AG08395 (cell line): ENCODE measurements at regions not wholly inside any gene's neighbourhood (a gene's known extent, or its start where the extent isn't known, plus 50 kb on each side); places are given as distances from the start of the nearest gene placed in this dataset.
A peak's percentile ranks its signal among the peaks of the same experiment; 100 is the strongest.

Experiments used
- DNase-seq: peaks from one replicate; pipeline ENCODE4 v3.0.0; 2012; ENCODE audit warnings: mixed read lengths, low spot score

GRCh38 chr16:85473323-85473722 is 139.8 kb upstream of the GSE1 start:
- no peak for DNase-seq

DNA sequence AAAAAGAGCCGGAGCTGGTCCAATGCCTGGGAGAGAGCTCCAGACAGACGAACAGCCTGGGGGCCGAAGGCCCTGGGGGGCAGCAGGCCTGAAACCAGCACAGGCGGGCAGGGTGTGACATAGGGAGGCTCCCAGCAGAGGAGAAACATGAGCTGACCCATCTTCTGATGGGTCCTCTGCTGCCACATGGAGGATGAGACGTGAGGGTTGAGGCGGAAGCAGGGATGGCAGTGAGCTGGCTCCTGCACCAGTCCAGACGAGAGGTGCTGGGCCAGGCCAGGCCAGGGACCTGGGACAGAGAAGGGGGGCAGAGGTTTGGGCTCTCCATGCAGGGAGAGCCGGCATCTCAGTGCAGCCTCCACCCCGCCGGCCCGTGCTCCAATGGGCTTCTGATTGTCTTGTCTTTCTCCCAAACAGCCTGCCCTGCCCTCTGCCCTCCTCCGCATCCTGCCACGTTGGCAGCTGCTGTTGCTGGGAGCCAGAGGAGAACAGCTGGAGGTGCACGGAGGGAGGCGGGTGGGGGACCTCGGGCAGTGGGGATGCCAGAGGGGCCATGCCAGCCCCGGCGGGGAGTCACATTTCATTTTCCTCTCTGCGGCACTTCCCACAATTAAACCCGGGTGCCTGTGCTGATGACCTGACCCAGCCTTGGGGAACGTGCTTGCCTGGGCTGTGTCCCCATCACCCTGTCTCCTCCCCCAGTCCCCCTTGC is 139.1 kb upstream of the GSE1 start:
- peak; percentile 70 for DNase-seq

GRCh38 chr16:85474621-85475217 is 138.4 kb upstream of the GSE1 start:
- DNase-seq = no peak

- DNase-seq = no peak
Measured at GRCh38 chr16:85475233-85475632, 137.9 kb upstream of the GSE1 start.

GRCh38 chr16:85475691-85476300 is 137.3 kb upstream of the GSE1 start:
- no peak for DNase-seq

DNA sequence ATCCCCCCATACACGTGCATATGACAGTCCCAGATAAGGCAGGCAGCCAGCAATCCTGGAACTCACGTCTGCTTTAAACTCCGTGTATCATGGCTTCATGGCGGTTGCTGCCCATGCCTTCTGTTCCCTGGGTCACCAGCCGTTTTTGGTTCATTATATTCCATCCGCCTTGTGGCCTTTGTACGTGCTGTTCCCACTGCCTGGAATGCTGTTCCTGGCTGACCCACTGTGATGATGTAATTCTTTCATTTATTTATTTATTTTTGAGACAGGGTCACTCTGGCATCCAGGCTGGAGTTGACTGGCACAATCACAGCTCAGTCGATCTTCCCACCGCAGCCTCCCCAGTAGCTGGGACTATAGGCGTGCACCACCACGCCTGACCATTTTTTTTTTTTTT is 136.7 kb upstream of the GSE1 start:
- no peak for DNase-seq

DNA sequence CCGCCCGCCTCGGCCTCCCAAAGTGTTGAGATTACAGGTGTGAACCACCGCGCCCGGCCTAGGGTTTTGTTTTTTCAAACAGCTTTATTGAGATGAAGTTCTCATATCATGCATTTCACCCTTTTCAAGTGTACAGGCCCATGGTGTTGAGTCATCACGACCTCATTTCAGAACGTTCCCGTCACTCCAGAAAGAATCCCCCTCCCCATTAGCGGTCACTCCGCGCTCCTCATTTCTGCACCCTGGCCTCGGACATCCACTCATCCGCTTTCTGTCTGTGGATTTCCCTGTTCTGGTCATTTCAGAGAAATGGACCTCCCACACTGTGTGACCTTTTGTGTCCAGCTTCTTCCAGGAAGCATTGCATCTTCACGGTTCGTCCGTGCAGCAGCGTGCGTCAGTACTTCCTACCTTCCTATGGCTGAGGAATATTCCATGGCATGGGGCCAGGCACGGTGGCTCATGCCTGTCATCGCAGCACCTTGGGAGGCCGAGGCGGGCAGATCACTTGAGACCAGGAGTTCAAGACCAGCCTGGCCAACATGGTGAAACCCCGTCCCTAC is 135.2 kb upstream of the GSE1 start:
- no peak for DNase-seq

DNA sequence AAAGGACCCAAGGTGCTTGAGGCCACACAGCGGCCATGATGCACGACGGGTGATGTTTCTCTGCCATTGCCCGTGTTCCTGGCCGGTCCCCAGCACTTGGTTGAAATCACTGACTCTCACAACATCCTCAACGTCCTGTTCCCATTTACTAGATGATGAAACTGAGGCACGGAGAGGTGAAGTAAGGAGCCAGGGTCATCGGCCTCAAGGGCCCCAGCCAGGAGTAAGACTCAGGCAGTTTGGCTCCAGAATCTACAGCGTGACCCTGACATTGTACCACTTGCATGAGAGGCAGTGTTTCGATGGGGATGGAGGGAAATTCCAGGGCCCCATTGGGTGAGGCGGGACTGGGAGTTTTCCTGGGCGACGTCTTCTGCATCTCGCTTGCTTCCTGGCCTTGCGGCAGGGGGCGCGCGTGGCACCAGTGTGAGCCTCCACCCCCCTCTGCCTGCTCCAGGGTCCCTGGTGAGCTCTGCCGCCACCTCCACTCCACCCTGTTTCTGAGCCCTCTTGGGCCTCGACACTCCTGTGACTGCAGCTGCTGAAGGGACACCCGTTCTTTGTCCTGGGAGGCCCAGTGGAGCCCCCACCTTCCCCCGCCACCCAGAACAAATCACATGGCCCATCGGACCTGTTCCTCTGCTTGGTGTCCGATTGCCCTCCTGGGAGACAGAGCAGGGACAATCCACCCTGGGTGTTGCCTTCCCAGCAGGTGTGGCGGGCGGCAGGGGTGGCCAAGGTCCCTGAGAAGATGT is 133.0 kb upstream of the GSE1 start:
- DNase-seq = no peak

GRCh38 chr16:85480727-85481101 is 132.4 kb upstream of the GSE1 start:
- no peak for DNase-seq

GRCh38 chr16:85481206-85481605 is 131.9 kb upstream of the GSE1 start:
- DNase-seq = no peak

DNA sequence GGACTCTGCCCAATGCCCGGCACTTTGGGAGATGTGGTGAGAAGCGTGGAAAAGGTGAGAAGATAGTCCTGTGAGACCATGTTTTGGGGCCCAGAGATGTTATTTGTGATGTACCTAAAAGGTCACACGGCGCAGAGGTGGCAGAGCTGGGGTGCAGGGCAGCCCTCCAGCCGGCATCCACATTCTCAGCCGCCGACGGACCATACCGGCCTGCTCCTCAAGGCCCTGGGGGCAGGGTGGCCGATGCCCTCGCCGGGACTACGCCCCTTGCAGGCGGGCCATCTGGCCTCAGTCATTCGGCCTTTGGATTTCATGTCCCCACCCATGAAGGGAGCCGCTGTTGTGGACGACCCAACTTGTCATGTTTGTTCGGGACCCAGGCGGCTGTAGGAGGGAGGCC is 131.4 kb upstream of the GSE1 start:
- no peak for DNase-seq

GRCh38 chr16:85483424-85483823 is 129.7 kb upstream of the GSE1 start:
- no peak for DNase-seq

GRCh38 chr16:85484347-85485300 is 128.5 kb upstream of the GSE1 start:
- DNase-seq = no peak

DNA sequence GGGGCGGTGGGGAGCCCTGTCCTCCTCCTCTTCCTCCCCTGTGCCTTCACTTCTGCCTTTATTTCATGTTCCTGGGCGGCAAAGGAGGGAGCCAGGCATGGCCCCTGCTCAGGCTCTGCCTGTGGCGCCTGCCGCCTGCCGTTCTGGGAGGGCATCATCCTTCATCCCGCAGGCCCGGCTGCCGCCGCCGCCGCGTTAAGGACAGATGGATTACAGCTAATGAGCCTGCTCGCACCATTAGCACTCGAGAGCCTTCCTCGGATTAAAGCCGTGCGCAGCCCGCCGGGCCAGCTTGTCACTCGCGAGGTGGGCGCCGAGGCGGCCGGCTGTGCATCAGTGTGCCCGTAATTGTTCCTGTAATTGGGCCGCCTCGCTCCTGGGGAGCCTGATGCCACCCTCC is 127.7 kb upstream of the GSE1 start:
- no peak for DNase-seq

DNA sequence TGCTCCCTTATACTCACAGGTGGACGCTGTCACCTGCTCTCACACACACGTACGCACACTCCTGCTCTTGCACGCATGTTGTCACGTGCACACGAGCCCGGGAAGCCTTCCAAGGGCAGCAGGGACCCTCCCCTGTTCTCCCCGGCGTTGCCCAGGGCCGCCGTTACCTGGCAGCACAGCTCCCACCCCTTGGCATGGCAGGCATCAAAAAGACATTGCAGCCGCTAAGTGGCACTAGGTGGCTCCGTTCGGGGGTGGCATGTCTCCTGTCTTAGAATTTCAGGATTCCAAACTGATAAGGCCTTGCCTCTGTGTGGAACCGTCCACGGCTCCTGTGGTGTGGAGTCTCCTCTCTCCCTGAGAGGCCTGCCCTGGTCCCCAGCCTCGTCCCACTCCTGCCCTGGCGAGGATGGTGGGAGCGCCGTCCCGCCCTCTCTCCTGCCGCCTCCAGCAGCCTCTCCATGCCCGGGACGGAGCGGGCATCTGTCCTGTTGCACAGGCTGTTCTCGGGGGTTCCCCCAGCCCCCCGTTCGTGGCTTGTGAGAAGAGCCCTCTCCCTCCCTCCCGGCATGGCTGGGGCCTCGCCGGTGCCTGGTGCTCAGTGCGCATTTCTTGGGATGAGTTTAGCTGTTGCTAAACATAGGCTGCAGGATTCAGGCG is 126.7 kb upstream of the GSE1 start:
- DNase-seq = no peak

DNA sequence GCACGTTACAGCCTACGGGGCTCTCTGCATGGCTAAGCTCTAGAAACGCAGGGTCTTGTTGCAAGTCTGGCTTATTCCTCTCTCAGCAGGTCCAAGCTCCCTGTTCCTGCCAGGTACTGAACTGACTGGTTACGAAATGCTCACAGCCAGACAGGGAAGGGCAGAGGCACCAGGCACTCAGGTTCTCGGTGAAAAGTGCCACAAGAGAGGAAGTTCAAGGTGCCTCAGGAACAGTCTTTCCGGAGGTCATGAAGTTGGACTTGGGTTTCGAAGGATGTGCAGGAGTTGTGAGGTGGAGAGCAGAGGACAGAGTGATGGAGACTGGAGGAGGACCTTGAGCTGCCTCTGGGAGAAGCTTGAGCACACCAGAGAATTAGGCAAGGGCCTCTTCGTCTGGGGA is 124.7 kb upstream of the GSE1 start:
- DNase-seq = no peak

DNA sequence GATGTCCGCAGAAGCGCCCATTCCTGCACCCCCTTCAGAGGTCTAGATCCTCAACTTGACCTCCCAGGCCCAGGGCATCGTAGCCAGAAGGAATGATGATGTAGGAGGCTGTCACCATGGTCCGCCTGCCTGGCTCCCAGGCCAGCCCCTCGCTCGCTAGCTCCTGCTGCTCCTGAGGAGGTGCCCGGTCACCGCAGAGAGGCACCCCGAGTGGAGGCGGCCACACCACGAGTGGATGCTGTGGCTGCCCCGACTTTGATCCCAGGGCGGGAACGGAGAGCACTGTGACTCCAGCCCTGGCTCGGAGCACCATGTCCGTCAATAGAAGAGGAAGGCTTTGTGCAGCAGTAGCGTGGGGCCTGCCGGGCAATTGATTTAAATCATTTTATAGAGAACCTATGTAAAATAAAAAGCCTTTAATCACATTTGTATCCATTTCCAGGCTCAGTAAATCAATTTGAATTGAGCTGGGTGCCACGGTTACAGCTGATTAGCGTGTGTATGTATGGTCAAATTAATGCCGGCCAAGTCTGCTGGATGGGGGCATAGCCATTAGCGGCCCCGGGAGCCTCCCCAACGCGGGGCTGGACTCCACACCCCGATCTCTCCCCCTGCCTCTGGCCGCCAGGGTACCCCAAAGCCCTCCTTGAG is 122.6 kb upstream of the GSE1 start:
- no peak for DNase-seq

GRCh38 chr16:85491058-85491771 is 121.9 kb upstream of the GSE1 start:
- no peak for DNase-seq

- peak; percentile 82 for DNase-seq
Measured at GRCh38 chr16:85491798-85492294, 121.3 kb upstream of the GSE1 start.
